ENCODE measurements at regions not wholly inside any gene's neighbourhood (a gene's known extent, or its start where the extent isn't known, plus 50 kb on each side); places are given as distances from the start of the nearest gene placed in this dataset.

DNA sequence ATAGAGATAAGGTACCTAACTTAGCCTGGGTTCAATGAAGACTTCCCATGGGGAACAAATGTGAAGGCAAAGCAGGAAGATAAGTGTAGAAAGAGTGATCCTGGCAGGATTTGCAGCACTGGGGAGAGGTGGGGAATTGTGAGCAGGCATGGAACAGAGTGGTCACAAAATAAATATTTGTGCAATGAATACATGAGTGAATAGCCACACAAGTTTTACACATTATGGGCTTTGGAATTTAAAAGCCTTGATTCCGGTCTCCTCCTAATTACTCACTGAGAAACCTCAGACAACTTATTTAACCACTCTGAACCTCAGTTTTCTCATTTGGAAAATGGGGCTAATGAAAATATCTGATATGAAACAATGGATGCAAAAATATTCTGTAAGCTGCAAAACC, 148.3 kb downstream of the ELAVL4 start:
- TF ChIP-seq, protein P1, sequence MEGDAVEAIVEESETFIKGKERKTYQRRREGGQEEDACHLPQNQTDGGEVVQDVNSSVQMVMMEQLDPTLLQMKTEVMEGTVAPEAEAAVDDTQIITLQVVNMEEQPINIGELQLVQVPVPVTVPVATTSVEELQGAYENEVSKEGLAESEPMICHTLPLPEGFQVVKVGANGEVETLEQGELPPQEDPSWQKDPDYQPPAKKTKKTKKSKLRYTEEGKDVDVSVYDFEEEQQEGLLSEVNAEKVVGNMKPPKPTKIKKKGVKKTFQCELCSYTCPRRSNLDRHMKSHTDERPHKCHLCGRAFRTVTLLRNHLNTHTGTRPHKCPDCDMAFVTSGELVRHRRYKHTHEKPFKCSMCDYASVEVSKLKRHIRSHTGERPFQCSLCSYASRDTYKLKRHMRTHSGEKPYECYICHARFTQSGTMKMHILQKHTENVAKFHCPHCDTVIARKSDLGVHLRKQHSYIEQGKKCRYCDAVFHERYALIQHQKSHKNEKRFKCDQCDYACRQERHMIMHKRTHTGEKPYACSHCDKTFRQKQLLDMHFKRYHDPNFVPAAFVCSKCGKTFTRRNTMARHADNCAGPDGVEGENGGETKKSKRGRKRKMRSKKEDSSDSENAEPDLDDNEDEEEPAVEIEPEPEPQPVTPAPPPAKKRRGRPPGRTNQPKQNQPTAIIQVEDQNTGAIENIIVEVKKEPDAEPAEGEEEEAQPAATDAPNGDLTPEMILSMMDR (IDR thresholded peaks at IDR 0.05): no peak
- no peak for ATAC-seq (ENCODE audit: low FRiP score)
- no peak for DNase-seq (ENCODE audit: low spot score)

All from omental fat pad (tissue), 3 donors.